IMR-90 (cell line): ENCODE measurements at regions not wholly inside any gene's neighbourhood (a gene's known extent, or its start where the extent isn't known, plus 50 kb on each side); places are given as distances from the start of the nearest gene placed in this dataset.
A peak's percentile ranks its signal among the peaks of the same experiment; 100 is the strongest.

ENCODE experiments used
- ATAC-seq: fragments of 200-7000 bp; cut with Tn5 transposase; 2 replicates; pipeline ENCODE4 v1.9.1; 2020; ENCODE audit warnings: low read depth, mild to moderate bottlenecking, moderate library complexity
- BruUV-seq: library from RNA; stranded (reverse); fragments of 400-500 nt; replicated peaks from 2 replicates; lab custom pipeline; 2021; lab: Mats Ljungman, UMichigan
- CTCF ChIA-PET: fragments of 300-600 bp; formaldehyde crosslinking; extraction: SDS; loops from one replicate; lab custom pipeline; 2021; ENCODE audit warnings: antibody characterized with exemption; lab: Yijun Ruan, JAX
- POLR2A ChIA-PET: fragments of 300-600 bp; sonication (Branson Sonifier 250); formaldehyde crosslinking; loops from one replicate; lab custom pipeline; 2022; ENCODE audit warnings: antibody characterized with exemption; ENCODE audit not compliant: unreplicated experiment; lab: Charles Lee
- DNase-seq: peaks from one replicate; pipeline ENCODE4 v3.0.0; 2013
- H2AFZ ChIP-seq: replicated peaks from 2 replicates; pipeline ENCODE3; 2013; ENCODE audit warnings: low read length, mild to moderate bottlenecking; ENCODE audit not compliant: poor library complexity
- H2AK5ac ChIP-seq: 2 replicates; pipeline ENCODE4 v1.6.1; 2013; ENCODE audit warnings: low read depth, low read length, inconsistent platforms
- H2AK9ac ChIP-seq: replicated peaks from 2 replicates; pipeline ENCODE3; 2013; ENCODE audit warnings: mild to moderate bottlenecking, low read depth, low read length, moderate library complexity; ENCODE audit not compliant: poor library complexity
- H2BK120ac ChIP-seq: 2 replicates; pipeline ENCODE4 v1.6.1; 2013; ENCODE audit warnings: low read depth, low read length, inconsistent platforms
- H2BK15ac ChIP-seq: 3 replicates; pipeline ENCODE4 v1.6.1; 2013; ENCODE audit warnings: low read depth, low read length, inconsistent platforms
- H2BK20ac ChIP-seq: 2 replicates; pipeline ENCODE4 v1.6.1; 2013; ENCODE audit warnings: low read depth, mild to moderate bottlenecking, inconsistent platforms, low read length, moderate library complexity
- H2BK5ac ChIP-seq: 2 replicates; pipeline ENCODE4 v1.6.1; 2013; ENCODE audit warnings: mild to moderate bottlenecking, low read depth, low read length, inconsistent platforms; ENCODE audit not compliant: poor library complexity, severe bottlenecking
- H3K14ac ChIP-seq: replicated peaks from 2 replicates; pipeline ENCODE4 v1.6.1; 2013; ENCODE audit warnings: low read depth, low read length, inconsistent platforms
- H3K18ac ChIP-seq: 2 replicates; pipeline ENCODE4 v1.6.1; 2013; ENCODE audit warnings: low read depth, low read length, control low read depth
- H3K23ac ChIP-seq: 2 replicates; pipeline ENCODE4 v1.6.1; 2013; ENCODE audit warnings: low read depth, low read length, inconsistent platforms
- H3K27ac ChIP-seq: 2 replicates; pipeline ENCODE4 v1.5.1; 2013; ENCODE audit warnings: mild to moderate bottlenecking, control low read depth, low read length; ENCODE audit not compliant: insufficient read depth
- H3K27me3 ChIP-seq: 2 replicates; pipeline ENCODE4 v1.6.1; 2013; ENCODE audit warnings: low read length; ENCODE audit not compliant: control insufficient read depth, insufficient read depth
- H3K36me3 ChIP-seq: 2 replicates; pipeline ENCODE4 v1.6.1; 2013; ENCODE audit warnings: low read length, mixed read lengths; ENCODE audit not compliant: control insufficient read depth, insufficient read depth
- H3K4ac ChIP-seq: 2 replicates; pipeline ENCODE4 v1.6.1; 2013; ENCODE audit warnings: low read depth, low read length, inconsistent platforms
- H3K4me1 ChIP-seq: 2 replicates; pipeline ENCODE4 v1.6.1; 2013; ENCODE audit warnings: low read length, mixed read lengths; ENCODE audit not compliant: control insufficient read depth, insufficient read depth
- H3K4me2 ChIP-seq: 2 replicates; pipeline ENCODE4 v1.6.1; 2013; ENCODE audit warnings: low read depth, mild to moderate bottlenecking, control low read depth, low read length, moderate library complexity
- H3K4me3 ChIP-seq: 2 replicates; pipeline ENCODE4 v1.5.1; 2013; ENCODE audit warnings: low read depth, mild to moderate bottlenecking, control low read depth, low read length, moderate library complexity; ENCODE audit not compliant: insufficient read depth
- H3K56ac ChIP-seq: 2 replicates; pipeline ENCODE4 v1.6.1; 2013; ENCODE audit warnings: low read length, inconsistent platforms; ENCODE audit not compliant: insufficient read depth; ENCODE audit errors: extremely low read depth
- H3K79me1 ChIP-seq, 2 experiments: 2 replicates each; pipeline ENCODE4 v1.6.1; 2013; ENCODE audit warnings: low read length in 2 of 2, inconsistent platforms in 1 of 2, low read depth in 1 of 2
- H3K9ac ChIP-seq: 2 replicates; pipeline ENCODE4 v1.6.1; 2013; ENCODE audit warnings: low read depth, low read length, control low read depth
- H3K9me1 ChIP-seq: 2 replicates; pipeline ENCODE4 v1.6.1; 2013; ENCODE audit warnings: low read length, inconsistent platforms; ENCODE audit not compliant: insufficient read depth
- H3K9me3 ChIP-seq: 2 replicates; pipeline ENCODE4 v1.6.1; 2013; ENCODE audit warnings: low read length; ENCODE audit not compliant: control insufficient read depth, insufficient read depth
- H4K20me1 ChIP-seq: 2 replicates; pipeline ENCODE4 v1.6.1; 2013; ENCODE audit warnings: low read length, inconsistent platforms; ENCODE audit not compliant: insufficient read depth
- H4K5ac ChIP-seq: 2 replicates; pipeline ENCODE4 v1.6.1; 2013; ENCODE audit warnings: mild to moderate bottlenecking, low read depth, low read length, control low read depth
- H4K8ac ChIP-seq, 2 experiments: 2 replicates each; pipeline ENCODE4 v1.6.1; 2013; ENCODE audit warnings: low read depth in 2 of 2, low read length in 2 of 2, control low read depth in 1 of 2, inconsistent platforms in 1 of 2
- H4K91ac ChIP-seq: 2 replicates; pipeline ENCODE4 v1.6.1; 2013; ENCODE audit warnings: low read depth, low read length, inconsistent platforms; ENCODE audit not compliant: insufficient read depth
- CEBPB ChIP-seq: IDR thresholded peaks from 2 replicates; pipeline ENCODE4 v1.6.1; 2012; ENCODE audit warnings: low read depth, low read length, improper control_type of control experiment
- MAFK ChIP-seq: IDR thresholded peaks from 2 replicates; pipeline ENCODE4 v1.6.1; 2012; ENCODE audit warnings: low read depth, low read length, improper control_type of control experiment
- WGBS, 2 experiments: methylation state at CpG; one replicate each; pipeline versions ENCODE4 v1.1.5 to v1.1.7; 2013; ENCODE audit warnings: missing lambda C conversion rate in 2 of 2; ENCODE audit not compliant: insufficient read length in 1 of 2; ENCODE audit errors: extremely low coverage in 2 of 2; 5-methylcytosine and 5-hydroxymethylcytosine counted together
- dilution Hi-C: fragments of 300-500 bp; cut with HindIII; formaldehyde crosslinking; loops from one replicate; pipeline ENCODE4 v1.14.3; 2018; ENCODE audit warnings: low sequenced_read_pairs; ENCODE audit not compliant: unreplicated experiment
- in situ Hi-C: fragments of 300-500 bp; cut with MboI; formaldehyde crosslinking; loops from 3 replicates; pipeline ENCODE4 v1.14.3; 2019; ENCODE audit warnings: low sequenced_read_pairs, inconsistent platforms, mixed read lengths
- intact Hi-C: fragments of 100-400 bp; cut with micrococcal nuclease; formaldehyde crosslinking; loops from 2 replicates; pipeline ENCODE4 v1.10.0; 2022

DNA sequence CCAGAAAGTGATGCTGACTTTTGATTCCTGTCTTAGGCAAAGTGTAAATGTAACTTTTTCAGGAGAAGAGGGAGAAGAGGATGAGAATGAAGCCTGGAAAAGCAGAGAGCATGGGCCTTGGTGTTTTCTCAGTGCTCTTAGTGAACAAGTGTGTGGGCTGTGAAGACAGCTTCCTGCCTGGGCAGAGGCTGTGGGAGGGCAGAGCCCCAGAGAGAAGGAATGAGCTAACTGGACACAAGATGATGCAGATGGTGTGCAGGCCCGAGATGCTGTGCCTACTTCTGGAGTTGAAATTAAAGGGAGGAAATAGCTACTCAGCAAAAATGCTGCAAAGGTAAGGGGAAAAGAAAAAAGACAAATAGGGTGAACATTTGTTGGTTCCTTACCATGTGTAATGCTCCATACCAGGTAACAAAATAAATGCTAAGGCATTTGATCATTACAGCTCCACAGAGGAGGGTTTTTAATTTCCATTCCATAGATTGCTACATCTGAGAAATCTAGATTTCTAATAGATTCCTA is 87.0 kb upstream of the CEP162 start:
- TF ChIP-seq MAFK: 0 out of 2 replicates have a peak, but pooled peaks have one; percentile 11
- TF ChIP-seq CEBPB: no peak
- WGBS, 2 experiments: no CpG with 5 or more reads among the region's 1 CpG
- Histone ChIP-seq H3K4me2 (no peak overlapping the region), H4K20me1 (no peaks in the 10 kb centered on the region), H3K4me3 (no peak overlapping the region), H3K27ac (no peak overlapping the region), H3K56ac (no peak overlapping the region), H2BK120ac (no peak overlapping the region), H3K9me3 (no peaks in the 10 kb centered on the region), H4K8ac (no peak overlapping the region), H2AK5ac (no peak overlapping the region), H2AFZ (no peak overlapping the region), H3K4ac (no peak overlapping the region), H2BK5ac (no peak overlapping the region), H3K9ac (no peak overlapping the region), H3K18ac (no peak overlapping the region), H2BK15ac (no peak overlapping the region), H3K9me1 (no peaks in the 10 kb centered on the region), H3K14ac (no peak overlapping the region), H2BK20ac (no peak overlapping the region), H3K23ac (no peak overlapping the region), H3K79me1 (no peaks in the 10 kb centered on the region), H4K91ac (no peak overlapping the region), H3K4me1 (no peaks in the 10 kb centered on the region), H3K27me3 (no peaks in the 10 kb centered on the region), H3K36me3 (no peaks in the 10 kb centered on the region), H2AK9ac (no peak overlapping the region), H4K5ac (no peak overlapping the region)
- in situ Hi-C loops (no loop called here), intact Hi-C loops (no loop called here), dilution Hi-C loops (no loop called here)
- ATAC-seq: no peak
- BruUV-seq: no TSS peak
- DNase-seq: no peak
- ChIA-PET POLR2A (no interaction called here), CTCF (no interaction called here)
